Smooth muscle cell (in vitro differentiated cells): ENCODE measurements at regions not wholly inside any gene's neighbourhood (a gene's known extent, or its start where the extent isn't known, plus 50 kb on each side); places are given as distances from the start of the nearest gene placed in this dataset.
"Not testable (repeated sequence)": the region's sequence is repeated elsewhere in the genome, so short reads cannot be mapped to it uniquely, and the experiment has no call there.

Experiments used
- DNase-seq: peaks from one replicate; lab custom pipeline; 2025; ENCODE audit not compliant: unreplicated experiment; lab: John Stamatoyannopoulos, UW
- H2AFZ ChIP-seq: fragments of 200-600 bp; sonication (generic); 2 replicates; pipeline ENCODE4 v1.6.0; 2016; ENCODE audit warnings: antibody characterized with exemption, low read depth, mild to moderate bottlenecking
- H3F3A ChIP-seq: fragments of 200-600 bp; sonication (generic); 2 replicates; pipeline ENCODE4 v1.6.0; 2017; ENCODE audit warnings: antibody characterized with exemption, low read depth
- H3K27ac ChIP-seq: fragments of 200-600 bp; sonication (generic); 2 replicates; pipeline ENCODE4 v1.5.1; 2016; ENCODE audit warnings: low read depth, mild to moderate bottlenecking
- H3K27me3 ChIP-seq: fragments of 200-600 bp; sonication (generic); 2 replicates; pipeline ENCODE4 v1.6.1; 2016; ENCODE audit warnings: low read depth, mild to moderate bottlenecking
- H3K36me3 ChIP-seq: fragments of 200-600 bp; sonication (generic); 2 replicates; pipeline ENCODE4 v1.5.1; 2016; ENCODE audit warnings: low read depth
- H3K4me1 ChIP-seq: fragments of 200-600 bp; sonication (generic); 2 replicates; pipeline ENCODE4 v1.5.1; 2016; ENCODE audit warnings: low read depth
- H3K4me2 ChIP-seq: fragments of 200-600 bp; sonication (generic); 2 replicates; pipeline ENCODE4 v1.6.0; 2016; ENCODE audit warnings: mild to moderate bottlenecking
- H3K4me3 ChIP-seq: fragments of 200-600 bp; sonication (generic); 2 replicates; pipeline ENCODE4 v1.5.1; 2016; ENCODE audit warnings: mild to moderate bottlenecking
- H3K79me2 ChIP-seq: fragments of 200-600 bp; sonication (generic); 2 replicates; pipeline ENCODE4 v1.6.0; 2016; ENCODE audit warnings: low read depth, mild to moderate bottlenecking
- H3K9ac ChIP-seq: fragments of 200-600 bp; sonication (generic); 2 replicates; pipeline ENCODE4 v1.6.0; 2016; ENCODE audit warnings: low read depth
- H3K9me3 ChIP-seq: fragments of 200-600 bp; sonication (generic); replicated peaks from 2 replicates; pipeline ENCODE4 v1.5.1; 2016; ENCODE audit warnings: low read depth
- H4K20me1 ChIP-seq: fragments of 200-600 bp; sonication (generic); 2 replicates; pipeline ENCODE4 v1.6.0; 2016; ENCODE audit warnings: low read depth
- CTCF ChIP-seq: fragments of 200-600 bp; sonication (generic); IDR thresholded peaks from 2 replicates; pipeline ENCODE4 v1.5.1; 2017; ENCODE audit warnings: borderline replicate concordance, mild to moderate bottlenecking, antibody characterized with exemption; ENCODE audit not compliant: insufficient read depth, poor library complexity, severe bottlenecking
- WGBS: methylation state at CpG from one replicate; pipeline ENCODE4 v1.1.7; 2016; ENCODE audit warnings: low lambda C conversion rate; 5-methylcytosine and 5-hydroxymethylcytosine counted together

DNA sequence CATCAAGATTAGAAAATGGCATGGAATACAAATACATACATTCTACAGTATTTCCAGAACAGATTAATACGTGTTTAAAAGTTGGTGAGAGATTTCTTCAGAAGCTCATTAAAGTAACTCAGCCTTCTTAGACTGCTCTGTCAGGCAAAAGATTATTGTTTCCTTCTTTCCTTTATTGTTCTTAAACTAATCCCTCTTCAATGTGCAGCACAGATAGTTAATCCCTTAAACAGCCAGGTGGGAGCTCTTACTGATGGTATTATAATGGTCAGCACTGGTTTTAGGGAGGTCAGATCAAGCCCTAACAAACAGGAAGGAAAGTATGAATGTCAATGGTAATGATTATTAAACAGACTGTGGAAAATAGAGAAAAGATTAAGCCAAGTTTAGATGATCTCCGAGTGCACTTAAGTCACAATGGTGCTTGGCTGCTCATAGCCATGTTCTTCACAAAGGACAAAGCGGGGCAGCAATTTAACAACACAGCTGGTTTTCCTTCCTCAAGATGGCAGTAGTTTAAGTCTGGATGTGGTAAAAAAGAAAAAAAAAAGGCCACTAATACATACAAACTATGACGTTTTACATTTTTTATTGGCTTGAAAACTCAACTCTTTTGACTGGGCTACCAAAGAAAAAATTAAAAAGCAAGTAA, 992.6 kb downstream of the PCDH9 start:
- Histone ChIP-seq H3K9ac (no peak overlapping the region), H4K20me1 (no peaks in the 10 kb centered on the region), H3K4me1 (peaks cover 19% of the 10 kb centered on the region), H3K4me2 (no peak overlapping the region), H3K9me3 (no peaks in the 10 kb centered on the region), H3K79me2 (no peaks in the 10 kb centered on the region), H3K27me3 (no peaks in the 10 kb centered on the region), H3K4me3 (no peak overlapping the region), H3F3A (no peaks in the 10 kb centered on the region), H2AFZ (no peak overlapping the region), H3K27ac (no peak overlapping the region), H3K36me3 (no peaks in the 10 kb centered on the region)
- WGBS, result 92% methylated on average over 4 of the region's 4 CpGs
- TF ChIP-seq CTCF, result no peak
- DNase-seq, result no peak

GRCh38 chr13:66234159-66234558, 996.0 kb downstream of the PCDH9 start:
- DNase-seq, result no peak
- H3F3A ChIP-seq, result no peaks in the 10 kb centered on the region
- no peak for TF ChIP-seq CTCF
- WGBS, result 71% methylated on average over 1 of the region's 1 CpG
- no peaks in the 10 kb centered on the region for H4K20me1 ChIP-seq
- H3K9ac ChIP-seq, result no peak overlapping the region
- H3K4me3 ChIP-seq, result no peak overlapping the region
- H2AFZ ChIP-seq, result no peak overlapping the region
- H3K79me2 ChIP-seq, result no peaks in the 10 kb centered on the region
- peaks cover 19% of the 10 kb centered on the region for H3K4me1 ChIP-seq
- H3K27me3 ChIP-seq, result no peaks in the 10 kb centered on the region
- no peaks in the 10 kb centered on the region for H3K9me3 ChIP-seq
- no peak overlapping the region for H3K4me2 ChIP-seq
- no peaks in the 10 kb centered on the region for H3K36me3 ChIP-seq
- no peak overlapping the region for H3K27ac ChIP-seq

DNA sequence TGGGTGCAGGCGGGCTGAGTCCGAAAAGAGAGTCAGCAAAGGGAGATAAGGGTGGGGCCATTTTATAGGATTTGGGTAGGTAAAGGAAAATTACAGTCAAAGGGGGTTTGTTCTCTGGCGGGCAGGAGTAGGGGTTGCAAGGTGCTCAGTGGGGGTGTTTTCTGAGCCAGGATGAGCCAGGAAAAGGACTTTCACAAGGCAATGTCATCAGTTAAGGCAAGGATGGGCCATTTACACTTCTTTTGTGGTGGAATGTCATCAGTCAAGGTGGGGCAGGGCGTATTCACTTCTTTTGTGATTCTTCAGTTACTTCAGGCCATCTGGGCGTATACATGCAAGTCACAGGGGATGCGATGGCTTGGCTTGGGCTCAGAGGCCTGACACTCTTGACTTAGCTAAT, 998.2 kb downstream of the PCDH9 start:
- H3K9me3 ChIP-seq, H3K79me2 ChIP-seq, H3K36me3 ChIP-seq, H4K20me1 ChIP-seq, H3K9ac ChIP-seq, H3K4me2 ChIP-seq, H3K4me3 ChIP-seq, H3K27me3 ChIP-seq, DNase-seq, H2AFZ ChIP-seq, H3K27ac ChIP-seq, H3K4me1 ChIP-seq, H3F3A ChIP-seq: not testable (repeated sequence)
- 84% methylated on average over 6 of the region's 6 CpGs for WGBS

GRCh38 chr13:66225072-66225471, 1005.1 kb downstream of the PCDH9 start:
- Histone ChIP-seq H2AFZ (peak overlapping the region; percentile 34), H3K4me1 (peaks cover 26% of the 10 kb centered on the region), H3F3A (peaks cover 6% of the 10 kb centered on the region), H3K4me2 (no peak overlapping the region), H3K4me3 (no peak overlapping the region), H4K20me1 (no peaks in the 10 kb centered on the region), H3K9me3 (no peaks in the 10 kb centered on the region), H3K36me3 (no peaks in the 10 kb centered on the region), H3K27me3 (no peaks in the 10 kb centered on the region), H3K9ac (no peak overlapping the region), H3K27ac (no peak overlapping the region), H3K79me2 (no peaks in the 10 kb centered on the region)
- WGBS, result 37% methylated on average over 2 of the region's 2 CpGs
- no peak for DNase-seq
- no peak for TF ChIP-seq CTCF
